ENCODE measurements at regions not wholly inside any gene's neighbourhood (a gene's known extent, or its start where the extent isn't known, plus 50 kb on each side); places are given as distances from the start of the nearest gene placed in this dataset.

- CTCF ChIA-PET (ENCODE audit: unreplicated experiment), result no interaction called here
- DNase-seq (ENCODE audit: low spot score), result no peak
- intact Hi-C loops (cut with micrococcal nuclease; ENCODE audit: unreplicated experiment), result no loop called here
- Histone ChIP-seq H3K4me1 (ENCODE audit: insufficient read depth, low read length, poor library complexity, severe bottlenecking) (no peaks in the 10 kb centered on the region), H3K36me3 (ENCODE audit: insufficient read depth, low read length) (no peaks in the 10 kb centered on the region), H2AFZ (ENCODE audit: low read length) (no peak overlapping the region), H3K27ac (ENCODE audit: low read depth, low read length, poor library complexity, severe bottlenecking) (no peak overlapping the region), H3K4me2 (ENCODE audit: low read length) (no peak overlapping the region), H4K20me1 (ENCODE audit: insufficient read depth, low read length) (no peaks in the 10 kb centered on the region), H3K4me3 (ENCODE audit: low read depth, low read length, poor library complexity, severe bottlenecking) (no peak overlapping the region), H3K79me2 (ENCODE audit: insufficient read depth, low read depth, low read length) (no peaks in the 10 kb centered on the region), H3K9me2 (ENCODE audit: insufficient read depth, low read length) (no peaks in the 10 kb centered on the region), H3K9me3 (ENCODE audit: low read length) (no peaks in the 10 kb centered on the region)
- BruUV-seq (replicated peaks), result no TSS peak
- TF ChIP-seq EZH2phosphoT487 (IDR thresholded peaks at IDR 0.05; ENCODE audit: borderline replicate concordance, low read depth, low read length), result no peak
- no peak for TF ChIP-seq CTCF (conservative IDR thresholded peaks at IDR 0.05; ENCODE audit: low read length)
- POLR2A ChIA-PET, result no interaction called here
These were observed 592.0 kb downstream of the BNC2 start for GRCh38 chr9:16278326-16278999.

GRCh38 chr9:16281707-16282106, 588.8 kb downstream of the BNC2 start:
- H3K9me3 ChIP-seq (ENCODE audit: low read length), result no peaks in the 10 kb centered on the region
- no peaks in the 10 kb centered on the region for H3K9me2 ChIP-seq (ENCODE audit: insufficient read depth, low read length)
- ChIA-PET POLR2A (no interaction called here), CTCF (ENCODE audit: unreplicated experiment) (no interaction called here)
- TF ChIP-seq EZH2phosphoT487 (IDR thresholded peaks at IDR 0.05; ENCODE audit: borderline replicate concordance, low read depth, low read length) (no peak), CTCF (conservative IDR thresholded peaks at IDR 0.05; ENCODE audit: low read length) (no peak)
- no peak overlapping the region for H3K4me2 ChIP-seq (ENCODE audit: low read length)
- H3K36me3 ChIP-seq (ENCODE audit: insufficient read depth, low read length), result no peaks in the 10 kb centered on the region
- H3K4me3 ChIP-seq (ENCODE audit: low read depth, low read length, poor library complexity, severe bottlenecking), result no peak overlapping the region
- no peak overlapping the region for H3K27ac ChIP-seq (ENCODE audit: low read depth, low read length, poor library complexity, severe bottlenecking)
- no peak overlapping the region for H2AFZ ChIP-seq (ENCODE audit: low read length)
- intact Hi-C loops (cut with micrococcal nuclease; ENCODE audit: unreplicated experiment), result no loop called here
- H3K4me1 ChIP-seq (ENCODE audit: insufficient read depth, low read length, poor library complexity, severe bottlenecking), result no peaks in the 10 kb centered on the region
- no peak for DNase-seq (ENCODE audit: low spot score)
- H3K79me2 ChIP-seq (ENCODE audit: insufficient read depth, low read depth, low read length), result no peaks in the 10 kb centered on the region
- no TSS peak for BruUV-seq (replicated peaks)
- H4K20me1 ChIP-seq (ENCODE audit: insufficient read depth, low read length), result no peaks in the 10 kb centered on the region

- Histone ChIP-seq H2AFZ (ENCODE audit: low read length) (no peak overlapping the region), H3K4me2 (ENCODE audit: low read length) (no peak overlapping the region), H4K20me1 (ENCODE audit: insufficient read depth, low read length) (no peaks in the 10 kb centered on the region), H3K36me3 (ENCODE audit: insufficient read depth, low read length) (no peaks in the 10 kb centered on the region), H3K9me3 (ENCODE audit: low read length) (no peaks in the 10 kb centered on the region), H3K79me2 (ENCODE audit: insufficient read depth, low read depth, low read length) (no peaks in the 10 kb centered on the region), H3K27ac (ENCODE audit: low read depth, low read length, poor library complexity, severe bottlenecking) (no peak overlapping the region), H3K4me3 (ENCODE audit: low read depth, low read length, poor library complexity, severe bottlenecking) (no peak overlapping the region), H3K4me1 (ENCODE audit: insufficient read depth, low read length, poor library complexity, severe bottlenecking) (no peaks in the 10 kb centered on the region), H3K9me2 (ENCODE audit: insufficient read depth, low read length) (no peaks in the 10 kb centered on the region)
- no peak for DNase-seq (ENCODE audit: low spot score)
- BruUV-seq (replicated peaks), result no TSS peak
- POLR2A ChIA-PET, result no interaction called here
- TF ChIP-seq CTCF (conservative IDR thresholded peaks at IDR 0.05; ENCODE audit: low read length) (no peak), EZH2phosphoT487 (IDR thresholded peaks at IDR 0.05; ENCODE audit: borderline replicate concordance, low read depth, low read length) (no peak)
- intact Hi-C loops (cut with micrococcal nuclease; ENCODE audit: unreplicated experiment), result no loop called here
- CTCF ChIA-PET (ENCODE audit: unreplicated experiment), result no interaction called here
These were observed 588.3 kb downstream of the BNC2 start for GRCh38 chr9:16282216-16282615.
